Muscle of back (tissue), 3 donors: ENCODE measurements at regions not wholly inside any gene's neighbourhood (a gene's known extent, or its start where the extent isn't known, plus 50 kb on each side); places are given as distances from the start of the nearest gene placed in this dataset.
"Not testable (repeated sequence)": the region's sequence is repeated elsewhere in the genome, so short reads cannot be mapped to it uniquely, and the experiment has no call there.

Experiments used
- DNase-seq, 3 donors: peaks; one replicate each; pipeline versions ENCODE4 v3.0.0 to v3.0.0-alpha.2; 2013

- DNase-seq = peak in 1 of 3 donors; percentile 56
Measured at GRCh38 chr10:44008917-44009709, 360.4 kb upstream of the ZNF32 start.

- DNase-seq = peak in 1 of 3 donors; percentile 43
Measured at GRCh38 chr10:44008270-44008916, 359.7 kb upstream of the ZNF32 start.

- no peak for DNase-seq
Measured at GRCh38 chr10:44006771-44007170, 358.1 kb upstream of the ZNF32 start.

GRCh38 chr10:44005788-44006099 is 357.1 kb upstream of the ZNF32 start:
- DNase-seq = no peak

GRCh38 chr10:44004913-44005787 is 356.5 kb upstream of the ZNF32 start:
- DNase-seq = no peak

GRCh38 chr10:43998021-43998809 is 349.5 kb upstream of the ZNF32 start:
- DNase-seq = peak in 2 of 3 donors; percentile 52 to 67

GRCh38 chr10:43997330-43997729 is 348.6 kb upstream of the ZNF32 start:
- DNase-seq = no peak

- no peak for DNase-seq
Measured at GRCh38 chr10:43994539-43994938, 345.9 kb upstream of the ZNF32 start.

GRCh38 chr10:43992816-43993215 is 344.1 kb upstream of the ZNF32 start:
- not testable (repeated sequence) for DNase-seq

GRCh38 chr10:43986374-43986773 is 337.7 kb upstream of the ZNF32 start:
- DNase-seq = no peak

GRCh38 chr10:43985941-43986340 is 337.3 kb upstream of the ZNF32 start:
- no peak for DNase-seq

- DNase-seq = no peak
Measured at GRCh38 chr10:43983856-43984271, 335.2 kb upstream of the ZNF32 start.

GRCh38 chr10:43983405-43983804 is 334.7 kb upstream of the ZNF32 start:
- DNase-seq = no peak

GRCh38 chr10:43982250-43982649 is 333.6 kb upstream of the ZNF32 start:
- DNase-seq = no peak

GRCh38 chr10:43981696-43982095 is 333.0 kb upstream of the ZNF32 start:
- DNase-seq = no peak

- no peak for DNase-seq
Measured at GRCh38 chr10:43981232-43981631, 332.6 kb upstream of the ZNF32 start.

GRCh38 chr10:43980715-43981114 is 332.0 kb upstream of the ZNF32 start:
- DNase-seq = no peak

- DNase-seq = no peak
Measured at GRCh38 chr10:43980313-43980712, 331.6 kb upstream of the ZNF32 start.

GRCh38 chr10:43979551-43979950 is 330.9 kb upstream of the ZNF32 start:
- DNase-seq = no peak

- no peak for DNase-seq
Measured at GRCh38 chr10:43978936-43979335, 330.3 kb upstream of the ZNF32 start.

GRCh38 chr10:43978091-43978490 is 329.4 kb upstream of the ZNF32 start:
- no peak for DNase-seq

GRCh38 chr10:43976292-43976691 is 327.6 kb upstream of the ZNF32 start:
- no peak for DNase-seq
